SK-N-SH treated with all-trans-retinoic acid at 6 μM for 48 hours (cell line): ENCODE measurements at regions not wholly inside any gene's neighbourhood (a gene's known extent, or its start where the extent isn't known, plus 50 kb on each side); places are given as distances from the start of the nearest gene placed in this dataset.

Source experiments
- ATAC-seq: fragments of 200-7000 bp; cut with Tn5 transposase; 3 replicates; pipeline ENCODE4 v1.9.1; 2020; ENCODE audit warnings: mild to moderate bottlenecking, moderate library complexity
- ARNTL ChIP-seq: fragments of 450-650 bp; formaldehyde crosslinking; IDR thresholded peaks from 2 replicates; pipeline ENCODE4 v1.5.0; 2020; ENCODE audit warnings: low read depth, mild to moderate bottlenecking, moderate library complexity, borderline replicate concordance
- BACH2 ChIP-seq: fragments of 250-450 bp; sonication (Bioruptor Pico); IDR thresholded peaks from 2 replicates; pipeline ENCODE4 v1.9.0; 2021; ENCODE audit warnings: mild to moderate bottlenecking, borderline replicate concordance
- CSDC2 ChIP-seq: fragments of 250-450 bp; sonication (Bioruptor Pico); IDR thresholded peaks from 2 replicates; pipeline ENCODE4 v1.5.0; 2020; ENCODE audit warnings: mild to moderate bottlenecking, moderate library complexity
- ESRRG ChIP-seq: fragments of 250-450 bp; sonication (Bioruptor Pico); IDR thresholded peaks from 2 replicates; pipeline ENCODE4 v1.6.1; 2021; ENCODE audit warnings: mild to moderate bottlenecking
- GLIS3 ChIP-seq: fragments of 250-450 bp; sonication (Bioruptor Pico); IDR thresholded peaks from 2 replicates; pipeline ENCODE4 v1.5.0; 2020; ENCODE audit warnings: mild to moderate bottlenecking, moderate library complexity
- ISL1 ChIP-seq: fragments of 250-450 bp; sonication (Bioruptor Pico); IDR thresholded peaks from 2 replicates; pipeline ENCODE4 v2.1.2; 2022; ENCODE audit warnings: mild to moderate bottlenecking, moderate library complexity
- PPARA ChIP-seq: fragments of 250-450 bp; sonication (Bioruptor Pico); IDR thresholded peaks from 2 replicates; pipeline ENCODE4 v1.5.0; 2020; ENCODE audit warnings: mild to moderate bottlenecking, borderline replicate concordance
- RARB ChIP-seq: fragments of 250-450 bp; sonication (Bioruptor Pico); IDR thresholded peaks from 2 replicates; pipeline ENCODE4 v1.8.0; 2021; ENCODE audit warnings: mild to moderate bottlenecking, moderate library complexity
- SNAI2 ChIP-seq: fragments of 250-450 bp; sonication (Bioruptor Pico); IDR thresholded peaks from 2 replicates; pipeline ENCODE4 v1.5.0; 2020; ENCODE audit warnings: mild to moderate bottlenecking, moderate library complexity
- TCF4 ChIP-seq: fragments of 250-450 bp; sonication (Bioruptor Pico); IDR thresholded peaks from 2 replicates; pipeline ENCODE4 v1.8.0; 2021; ENCODE audit warnings: mild to moderate bottlenecking, moderate library complexity, borderline replicate concordance
- ZC3H10 ChIP-seq: fragments of 250-450 bp; sonication (Bioruptor Pico); IDR thresholded peaks from 2 replicates; pipeline ENCODE4 v1.5.1; 2021; ENCODE audit warnings: mild to moderate bottlenecking, moderate library complexity
- ZFP3 ChIP-seq: fragments of 250-450 bp; sonication (Bioruptor Pico); IDR thresholded peaks from 2 replicates; pipeline ENCODE4 v1.5.0; 2020; ENCODE audit warnings: mild to moderate bottlenecking, moderate library complexity
- ZFP30 ChIP-seq: fragments of 450-650 bp; formaldehyde crosslinking; IDR thresholded peaks from 2 replicates; pipeline ENCODE4 v1.5.0; 2022; ENCODE audit warnings: mild to moderate bottlenecking, moderate library complexity
- ZNF565 ChIP-seq: fragments of 450-650 bp; formaldehyde crosslinking; conservative IDR thresholded peaks from 2 replicates; pipeline ENCODE4 v1.5.0; 2020; ENCODE audit warnings: low read depth, mild to moderate bottlenecking, moderate library complexity
- ZNF70 ChIP-seq: fragments of 450-650 bp; formaldehyde crosslinking; IDR thresholded peaks from 2 replicates; pipeline ENCODE4 v1.5.0; 2020; ENCODE audit warnings: mild to moderate bottlenecking, moderate library complexity
- ZNF8 ChIP-seq: fragments of 450-650 bp; formaldehyde crosslinking; IDR thresholded peaks from 2 replicates; pipeline ENCODE4 v1.5.0; 2020; ENCODE audit warnings: mild to moderate bottlenecking, moderate library complexity
- TF ChIP-seq, protein P1 (sequence below): fragments of 250-450 bp; sonication (Bioruptor Pico); IDR thresholded peaks from 2 replicates; pipeline ENCODE4 v1.5.1; 2021; ENCODE audit warnings: mild to moderate bottlenecking, moderate library complexity
- TF ChIP-seq, protein P2 (sequence below): fragments of 250-450 bp; sonication (Bioruptor Pico); IDR thresholded peaks from 2 replicates; pipeline ENCODE4 v1.5.0; 2020; ENCODE audit warnings: mild to moderate bottlenecking, moderate library complexity
- TF ChIP-seq, protein P3 (sequence below): fragments of 250-450 bp; sonication (Bioruptor Pico); IDR thresholded peaks from 2 replicates; pipeline ENCODE4 v1.5.1; 2020; ENCODE audit warnings: low read depth, mild to moderate bottlenecking, moderate library complexity
- TF ChIP-seq, protein P4 (sequence below): fragments of 250-450 bp; sonication (Bioruptor Pico); IDR thresholded peaks from 2 replicates; pipeline ENCODE4 v1.8.0; 2020; ENCODE audit warnings: mild to moderate bottlenecking, moderate library complexity, borderline replicate concordance
- TF ChIP-seq, protein P5 (sequence below): fragments of 250-450 bp; sonication (Bioruptor Pico); IDR thresholded peaks from 2 replicates; pipeline ENCODE4 v1.8.0; 2021; ENCODE audit warnings: low read depth, mild to moderate bottlenecking, moderate library complexity, borderline replicate concordance

DNA sequence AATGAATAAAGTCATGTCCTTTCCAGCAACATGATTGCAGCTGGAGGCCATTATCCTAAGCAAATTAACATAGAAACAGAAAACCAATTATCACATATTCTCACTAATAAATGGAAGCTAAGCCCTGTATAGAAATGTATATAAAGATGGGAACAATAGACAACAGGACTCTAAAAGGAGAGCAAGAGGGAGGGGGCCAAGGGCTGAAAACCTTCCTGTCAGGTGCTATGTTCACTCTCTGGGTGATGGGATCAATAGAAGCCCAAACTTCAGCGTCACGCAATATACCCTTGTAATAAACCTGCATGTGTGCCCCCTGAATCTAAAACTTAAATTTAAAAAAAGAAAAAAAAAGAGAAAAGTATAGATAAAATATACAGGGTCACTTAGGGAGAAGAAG lies 163.7 kb upstream of the ACO1 start:
- TF ChIP-seq ESRRG (CRISPR knock-in tag) (no peak), ZNF565 (CRISPR knock-in tag) (no peak), ISL1 (CRISPR knock-in tag) (no peak), ARNTL (CRISPR knock-in tag) (no peak), ZFP30 (CRISPR knock-in tag) (no peak), RARB (CRISPR knock-in tag) (no peak), SNAI2 (CRISPR knock-in tag) (no peak)
- TF ChIP-seq, protein P1, sequence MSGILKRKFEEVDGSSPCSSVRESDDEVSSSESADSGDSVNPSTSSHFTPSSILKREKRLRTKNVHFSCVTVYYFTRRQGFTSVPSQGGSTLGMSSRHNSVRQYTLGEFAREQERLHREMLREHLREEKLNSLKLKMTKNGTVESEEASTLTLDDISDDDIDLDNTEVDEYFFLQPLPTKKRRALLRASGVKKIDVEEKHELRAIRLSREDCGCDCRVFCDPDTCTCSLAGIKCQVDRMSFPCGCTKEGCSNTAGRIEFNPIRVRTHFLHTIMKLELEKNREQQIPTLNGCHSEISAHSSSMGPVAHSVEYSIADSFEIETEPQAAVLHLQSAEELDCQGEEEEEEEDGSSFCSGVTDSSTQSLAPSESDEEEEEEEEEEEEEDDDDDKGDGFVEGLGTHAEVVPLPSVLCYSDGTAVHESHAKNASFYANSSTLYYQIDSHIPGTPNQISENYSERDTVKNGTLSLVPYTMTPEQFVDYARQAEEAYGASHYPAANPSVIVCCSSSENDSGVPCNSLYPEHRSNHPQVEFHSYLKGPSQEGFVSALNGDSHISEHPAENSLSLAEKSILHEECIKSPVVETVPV, result no peak

DNA sequence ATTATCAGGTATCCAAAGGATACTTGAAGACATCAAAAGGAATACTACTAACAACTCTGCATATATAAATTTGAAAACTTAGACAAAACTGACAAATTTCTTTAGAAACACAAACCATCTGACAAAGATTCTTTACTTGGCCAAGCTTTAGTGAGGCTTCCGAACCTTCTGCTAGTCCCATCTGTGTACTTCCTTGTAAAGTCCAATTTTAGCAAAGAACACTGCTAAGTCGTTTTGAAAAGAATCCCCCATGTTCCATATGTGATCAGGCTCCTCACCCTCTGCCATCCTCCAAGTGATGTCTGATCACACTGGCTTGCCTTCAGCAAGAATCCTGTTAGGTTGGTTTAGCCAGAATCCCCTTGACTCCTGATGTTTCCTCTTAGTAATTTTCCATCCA lies 150.0 kb upstream of the ACO1 start:
- no peak for ATAC-seq
- TF ChIP-seq, protein P1, result no peak
- TF ChIP-seq ZFP30 (CRISPR knock-in tag) (no peak), RARB (CRISPR knock-in tag) (no peak), TCF4 (no peak), ZNF8 (CRISPR knock-in tag) (no peak), ISL1 (CRISPR knock-in tag) (no peak), ZNF565 (CRISPR knock-in tag) (no peak), ZC3H10 (CRISPR knock-in tag) (no peak), ZNF70 (CRISPR knock-in tag) (no peak), ESRRG (CRISPR knock-in tag) (no peak), CSDC2 (no peak), BACH2 (CRISPR knock-in tag) (no peak), GLIS3 (no peak), ARNTL (CRISPR knock-in tag) (no peak)
- TF ChIP-seq, protein P2, sequence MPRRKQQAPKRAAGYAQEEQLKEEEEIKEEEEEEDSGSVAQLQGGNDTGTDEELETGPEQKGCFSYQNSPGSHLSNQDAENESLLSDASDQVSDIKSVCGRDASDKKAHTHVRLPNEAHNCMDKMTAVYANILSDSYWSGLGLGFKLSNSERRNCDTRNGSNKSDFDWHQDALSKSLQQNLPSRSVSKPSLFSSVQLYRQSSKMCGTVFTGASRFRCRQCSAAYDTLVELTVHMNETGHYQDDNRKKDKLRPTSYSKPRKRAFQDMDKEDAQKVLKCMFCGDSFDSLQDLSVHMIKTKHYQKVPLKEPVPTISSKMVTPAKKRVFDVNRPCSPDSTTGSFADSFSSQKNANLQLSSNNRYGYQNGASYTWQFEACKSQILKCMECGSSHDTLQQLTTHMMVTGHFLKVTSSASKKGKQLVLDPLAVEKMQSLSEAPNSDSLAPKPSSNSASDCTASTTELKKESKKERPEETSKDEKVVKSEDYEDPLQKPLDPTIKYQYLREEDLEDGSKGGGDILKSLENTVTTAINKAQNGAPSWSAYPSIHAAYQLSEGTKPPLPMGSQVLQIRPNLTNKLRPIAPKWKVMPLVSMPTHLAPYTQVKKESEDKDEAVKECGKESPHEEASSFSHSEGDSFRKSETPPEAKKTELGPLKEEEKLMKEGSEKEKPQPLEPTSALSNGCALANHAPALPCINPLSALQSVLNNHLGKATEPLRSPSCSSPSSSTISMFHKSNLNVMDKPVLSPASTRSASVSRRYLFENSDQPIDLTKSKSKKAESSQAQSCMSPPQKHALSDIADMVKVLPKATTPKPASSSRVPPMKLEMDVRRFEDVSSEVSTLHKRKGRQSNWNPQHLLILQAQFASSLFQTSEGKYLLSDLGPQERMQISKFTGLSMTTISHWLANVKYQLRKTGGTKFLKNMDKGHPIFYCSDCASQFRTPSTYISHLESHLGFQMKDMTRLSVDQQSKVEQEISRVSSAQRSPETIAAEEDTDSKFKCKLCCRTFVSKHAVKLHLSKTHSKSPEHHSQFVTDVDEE (CRISPR knock-in tag), result no peak
- TF ChIP-seq, protein P3, sequence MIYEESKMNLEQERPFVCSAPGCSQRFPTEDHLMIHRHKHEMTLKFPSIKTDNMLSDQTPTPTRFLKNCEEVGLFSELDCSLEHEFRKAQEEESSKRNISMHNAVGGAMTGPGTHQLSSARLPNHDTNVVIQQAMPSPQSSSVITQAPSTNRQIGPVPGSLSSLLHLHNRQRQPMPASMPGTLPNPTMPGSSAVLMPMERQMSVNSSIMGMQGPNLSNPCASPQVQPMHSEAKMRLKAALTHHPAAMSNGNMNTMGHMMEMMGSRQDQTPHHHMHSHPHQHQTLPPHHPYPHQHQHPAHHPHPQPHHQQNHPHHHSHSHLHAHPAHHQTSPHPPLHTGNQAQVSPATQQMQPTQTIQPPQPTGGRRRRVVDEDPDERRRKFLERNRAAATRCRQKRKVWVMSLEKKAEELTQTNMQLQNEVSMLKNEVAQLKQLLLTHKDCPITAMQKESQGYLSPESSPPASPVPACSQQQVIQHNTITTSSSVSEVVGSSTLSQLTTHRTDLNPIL (CRISPR knock-in tag), result no peak
- TF ChIP-seq, protein P4, sequence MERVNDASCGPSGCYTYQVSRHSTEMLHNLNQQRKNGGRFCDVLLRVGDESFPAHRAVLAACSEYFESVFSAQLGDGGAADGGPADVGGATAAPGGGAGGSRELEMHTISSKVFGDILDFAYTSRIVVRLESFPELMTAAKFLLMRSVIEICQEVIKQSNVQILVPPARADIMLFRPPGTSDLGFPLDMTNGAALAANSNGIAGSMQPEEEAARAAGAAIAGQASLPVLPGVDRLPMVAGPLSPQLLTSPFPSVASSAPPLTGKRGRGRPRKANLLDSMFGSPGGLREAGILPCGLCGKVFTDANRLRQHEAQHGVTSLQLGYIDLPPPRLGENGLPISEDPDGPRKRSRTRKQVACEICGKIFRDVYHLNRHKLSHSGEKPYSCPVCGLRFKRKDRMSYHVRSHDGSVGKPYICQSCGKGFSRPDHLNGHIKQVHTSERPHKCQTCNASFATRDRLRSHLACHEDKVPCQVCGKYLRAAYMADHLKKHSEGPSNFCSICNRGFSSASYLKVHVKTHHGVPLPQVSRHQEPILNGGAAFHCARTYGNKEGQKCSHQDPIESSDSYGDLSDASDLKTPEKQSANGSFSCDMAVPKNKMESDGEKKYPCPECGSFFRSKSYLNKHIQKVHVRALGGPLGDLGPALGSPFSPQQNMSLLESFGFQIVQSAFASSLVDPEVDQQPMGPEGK (CRISPR knock-in tag), result no peak

More for the DNA sequence above, 163.7 kb upstream of the ACO1 start:
- ATAC-seq, result no peak

DNA sequence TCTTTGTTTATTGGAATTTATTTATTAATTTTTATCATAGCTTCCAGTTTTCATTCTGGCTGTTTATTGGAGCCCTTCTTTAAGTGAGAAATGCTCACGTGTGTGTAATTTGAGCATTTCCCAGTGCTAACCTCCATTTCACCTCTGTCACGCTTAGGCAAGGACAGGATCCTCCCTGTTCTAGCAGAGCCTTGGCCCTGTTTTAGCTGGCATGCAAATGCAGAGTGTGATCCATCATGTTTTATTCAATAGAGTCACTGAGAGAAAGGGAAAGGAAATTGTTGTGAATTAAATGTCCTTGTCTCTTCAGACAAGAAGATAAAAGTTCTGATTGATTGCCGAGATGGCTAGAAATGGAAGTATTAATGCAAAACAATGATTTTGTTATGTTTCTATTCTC lies 137.3 kb upstream of the ACO1 start:
- no peak for ATAC-seq
- no peak for TF ChIP-seq CSDC2
- no peak for TF ChIP-seq GLIS3
- TF ChIP-seq, protein P4 (CRISPR knock-in tag), result no peak
- no peak for TF ChIP-seq TCF4
- no peak for TF ChIP-seq RARB (CRISPR knock-in tag)
- TF ChIP-seq ZNF70 (CRISPR knock-in tag), result no peak
- no peak for TF ChIP-seq ZFP3 (CRISPR knock-in tag)
- no peak for TF ChIP-seq ZNF8 (CRISPR knock-in tag)
- no peak for TF ChIP-seq SNAI2 (CRISPR knock-in tag)
- TF ChIP-seq BACH2 (CRISPR knock-in tag), result no peak
- TF ChIP-seq, protein P5, sequence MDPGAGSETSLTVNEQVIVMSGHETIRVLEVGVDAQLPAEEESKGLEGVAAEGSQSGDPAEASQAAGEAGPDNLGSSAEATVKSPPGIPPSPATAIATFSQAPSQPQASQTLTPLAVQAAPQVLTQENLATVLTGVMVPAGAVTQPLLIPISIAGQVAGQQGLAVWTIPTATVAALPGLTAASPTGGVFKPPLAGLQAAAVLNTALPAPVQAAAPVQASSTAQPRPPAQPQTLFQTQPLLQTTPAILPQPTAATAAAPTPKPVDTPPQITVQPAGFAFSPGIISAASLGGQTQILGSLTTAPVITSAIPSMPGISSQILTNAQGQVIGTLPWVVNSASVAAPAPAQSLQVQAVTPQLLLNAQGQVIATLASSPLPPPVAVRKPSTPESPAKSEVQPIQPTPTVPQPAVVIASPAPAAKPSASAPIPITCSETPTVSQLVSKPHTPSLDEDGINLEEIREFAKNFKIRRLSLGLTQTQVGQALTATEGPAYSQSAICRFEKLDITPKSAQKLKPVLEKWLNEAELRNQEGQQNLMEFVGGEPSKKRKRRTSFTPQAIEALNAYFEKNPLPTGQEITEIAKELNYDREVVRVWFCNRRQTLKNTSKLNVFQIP, result no peak
- TF ChIP-seq ARNTL (CRISPR knock-in tag), result no peak
- no peak for TF ChIP-seq ZFP30 (CRISPR knock-in tag)
- TF ChIP-seq, protein P1, result no peak
- TF ChIP-seq ESRRG (CRISPR knock-in tag), result no peak
- no peak for TF ChIP-seq PPARA (CRISPR knock-in tag)
- no peak for TF ChIP-seq ISL1 (CRISPR knock-in tag)
- no peak for TF ChIP-seq ZNF565 (CRISPR knock-in tag)
